ENCODE measurements at regions not wholly inside any gene's neighbourhood (a gene's known extent, or its start where the extent isn't known, plus 50 kb on each side); places are given as distances from the start of the nearest gene placed in this dataset.

GRCh38 chr3:152636651-152637050, 198.3 kb upstream of the P2RY1 start:
- TF ChIP-seq CTCF (IDR thresholded peaks at IDR 0.05) (no peak), POLR2A (IDR thresholded peaks at IDR 0.05) (no peak)

Data from transverse colon (tissue), 3 donors.